CD4-positive, alpha-beta T cell (primary cell): ENCODE measurements at regions not wholly inside any gene's neighbourhood (a gene's known extent, or its start where the extent isn't known, plus 50 kb on each side); places are given as distances from the start of the nearest gene placed in this dataset.

Source experiments
- ATAC-seq: fragments of 200-7000 bp; cut with Tn5 transposase; one replicate; pipeline ENCODE4 v1.10.0; 2022; ENCODE audit warnings: mild to moderate bottlenecking; ENCODE audit not compliant: poor library complexity
- CTCF ChIA-PET: fragments of 350-600 bp; sonication (Branson Sonifier 250); formaldehyde crosslinking; loops from one replicate; lab custom pipeline; 2021; ENCODE audit warnings: antibody characterized with exemption, inconsistent platforms; lab: Charles Lee
- POLR2A ChIA-PET: fragments of 350-600 bp; sonication (Branson Sonifier 250); formaldehyde crosslinking; loops from one replicate; lab custom pipeline; 2021; ENCODE audit warnings: antibody characterized with exemption, inconsistent platforms; lab: Charles Lee
- DNase-seq, 14 experiments: peaks; one replicate each; pipeline ENCODE4 v3.0.0-alpha.2; 2013 to 2020; ENCODE audit warnings: mixed read lengths in 2 of 14
- H3K27ac ChIP-seq, 2 donors: one replicate each; pipeline versions ENCODE4 v1.5.1 to v1.7.0; 2013; ENCODE audit warnings: low read length in 2 of 2, low read depth in 1 of 2, mild to moderate bottlenecking in 1 of 2
- H3K27me3 ChIP-seq, 2 experiments: 1 replicate in 1 of 2; 2 replicates in 1 of 2; pipeline versions ENCODE4 v1.6.1 to v1.7.0; 2013; ENCODE audit warnings: low read length in 2 of 2, control low read depth in 1 of 2, mild to moderate bottlenecking in 1 of 2, moderate library complexity in 1 of 2; ENCODE audit not compliant: insufficient read depth in 2 of 2, control insufficient read depth in 1 of 2
- H3K36me3 ChIP-seq: one replicate; pipeline ENCODE4 v1.6.1; 2013; ENCODE audit warnings: low read length, control low read depth; ENCODE audit not compliant: insufficient read depth
- H3K4me1 ChIP-seq: one replicate; pipeline ENCODE4 v1.6.1; 2013; ENCODE audit warnings: low read length, control low read depth; ENCODE audit not compliant: insufficient read depth
- H3K4me3 ChIP-seq: one replicate; pipeline ENCODE4 v1.5.1; 2013; ENCODE audit warnings: mild to moderate bottlenecking, low read length, moderate library complexity
- H3K9me3 ChIP-seq, 2 experiments: 1 replicate in 1 of 2; 2 replicates in 1 of 2; pipeline versions ENCODE4 v1.6.1 to v1.7.0; 2013; ENCODE audit warnings: low read length in 2 of 2, mild to moderate bottlenecking in 2 of 2, control low read depth in 1 of 2, moderate library complexity in 1 of 2; ENCODE audit not compliant: control insufficient read depth in 1 of 2, insufficient read depth in 1 of 2
- H3K27ac Mint-ChIP-seq: one replicate; pipeline ENCODE4 v1.8.0; 2020; ENCODE audit warnings: mixed read lengths
- H3K27me3 Mint-ChIP-seq: one replicate; pipeline ENCODE4 v1.8.0; 2021; ENCODE audit warnings: mixed read lengths
- H3K36me3 Mint-ChIP-seq: one replicate; pipeline ENCODE4 v1.8.0; 2021; ENCODE audit warnings: low read depth, mixed read lengths
- H3K4me1 Mint-ChIP-seq: one replicate; pipeline ENCODE4 v1.8.0; 2021; ENCODE audit warnings: low read depth, mixed read lengths
- H3K4me3 Mint-ChIP-seq: one replicate; pipeline ENCODE4 v1.8.0; 2020; ENCODE audit warnings: mild to moderate bottlenecking, mixed read lengths
- H3K9me3 Mint-ChIP-seq: one replicate; pipeline ENCODE4 v1.8.0; 2020; ENCODE audit warnings: mixed read lengths
- CTCF ChIP-seq: fragments of 200-600 bp; IDR thresholded peaks from one replicate; pipeline ENCODE4 v1.8.0; 2022; ENCODE audit warnings: antibody characterized with exemption, mild to moderate bottlenecking
- intact Hi-C, 2 experiments: fragments of 100-400 bp; cut with DNase I in 1 of 2; cut with micrococcal nuclease in 1 of 2; formaldehyde crosslinking; loops; one replicate each; pipeline versions ENCODE4 v1.15.1 to v1.9.0; 2023 to 2025; cut with DNase I, micrococcal nuclease

- H3K27ac ChIP-seq = no peak overlapping the region
- Mint-ChIP-seq H3K4me1 (no peaks in the 10 kb centered on the region), H3K4me3 (no peak overlapping the region), H3K36me3 (no peaks in the 10 kb centered on the region), H3K27me3 (peaks cover 13% of the 10 kb centered on the region), H3K9me3 (no peaks in the 10 kb centered on the region), H3K27ac (no peak overlapping the region)
- no peak for ATAC-seq
- TF ChIP-seq CTCF = no peak
- no peaks in the 10 kb centered on the region for H3K9me3 ChIP-seq
- H3K4me3 ChIP-seq = no peak overlapping the region
- CTCF ChIA-PET = no interaction called here
- peaks cover 0 to 3% of the 10 kb centered on the region in 2 experiments for H3K27me3 ChIP-seq
- intact Hi-C loops = no loop called here
- no peaks in the 10 kb centered on the region for H3K36me3 ChIP-seq
- DNase-seq = no peak
- POLR2A ChIA-PET = no interaction called here
- no peaks in the 10 kb centered on the region for H3K4me1 ChIP-seq
Observed at GRCh38 chr10:63753808-63754207, 232.6 kb downstream of the REEP3 start.

- POLR2A ChIA-PET = no interaction called here
Observed at GRCh38 chr10:63755441-63755840, 234.2 kb downstream of the REEP3 start.

GRCh38 chr10:63757067-63757466 is 235.9 kb downstream of the REEP3 start:
- ChIA-PET POLR2A (no interaction called here), CTCF (no interaction called here)
- H3K4me3 ChIP-seq = no peak overlapping the region
- H3K27ac ChIP-seq = no peak overlapping the region
- peaks cover 0 to 6% of the 10 kb centered on the region in 2 experiments for H3K27me3 ChIP-seq
- H3K9me3 ChIP-seq = no peaks in the 10 kb centered on the region
- H3K9me3 Mint-ChIP-seq = no peaks in the 10 kb centered on the region
- H3K36me3 Mint-ChIP-seq = no peaks in the 10 kb centered on the region
- no peak for DNase-seq
- H3K4me3 Mint-ChIP-seq = no peak overlapping the region
- H3K4me1 Mint-ChIP-seq = no peaks in the 10 kb centered on the region
- H3K27ac Mint-ChIP-seq = no peak overlapping the region
- intact Hi-C loops = no loop called here
- H3K4me1 ChIP-seq = no peaks in the 10 kb centered on the region
- no peaks in the 10 kb centered on the region for H3K36me3 ChIP-seq
- peaks cover 19% of the 10 kb centered on the region for H3K27me3 Mint-ChIP-seq
- no peak for TF ChIP-seq CTCF
- ATAC-seq = no peak

More at GRCh38 chr10:63755441-63755840, 234.2 kb downstream of the REEP3 start:
- Histone ChIP-seq H3K27me3 (peaks cover 0 to 3% of the 10 kb centered on the region in 2 experiments), H3K36me3 (no peaks in the 10 kb centered on the region), H3K4me1 (no peaks in the 10 kb centered on the region), H3K27ac (no peak overlapping the region), H3K4me3 (no peak overlapping the region), H3K9me3 (no peaks in the 10 kb centered on the region)
- Mint-ChIP-seq H3K4me3 (no peak overlapping the region), H3K27ac (no peak overlapping the region), H3K9me3 (no peaks in the 10 kb centered on the region), H3K4me1 (no peaks in the 10 kb centered on the region), H3K36me3 (no peaks in the 10 kb centered on the region), H3K27me3 (peaks cover 19% of the 10 kb centered on the region)
- CTCF ChIA-PET = no interaction called here
- ATAC-seq = no peak
- intact Hi-C loops = no loop called here
- no peak for DNase-seq
- TF ChIP-seq CTCF = no peak
